Liver (tissue), 8 donors: ENCODE measurements at regions not wholly inside any gene's neighbourhood (a gene's known extent, or its start where the extent isn't known, plus 50 kb on each side); places are given as distances from the start of the nearest gene placed in this dataset.

Experiments
- DNase-seq: peaks from one replicate; pipeline ENCODE4 v3.0.0-alpha.2; 2017; ENCODE audit warnings: low spot score
- H3K27ac ChIP-seq, 2 donors: one replicate each; pipeline ENCODE4 v1.7.0; 2013; ENCODE audit warnings: inconsistent platforms in 2 of 2, low read length in 2 of 2, control low read depth in 1 of 2, low read depth in 1 of 2, mild to moderate bottlenecking in 1 of 2
- H3K27me3 ChIP-seq, 4 donors: one replicate each; pipeline versions ENCODE4 v1.6.1 to v1.7.0; 2013; ENCODE audit warnings: low read length in 3 of 4, inconsistent platforms in 1 of 4, mild to moderate bottlenecking in 1 of 4, moderate library complexity in 1 of 4; ENCODE audit not compliant: control insufficient read depth in 4 of 4, insufficient read depth in 4 of 4
- H3K36me3 ChIP-seq, 4 donors: one replicate each; pipeline versions ENCODE4 v1.6.1 to v1.7.0; 2013; ENCODE audit warnings: low read length in 3 of 4, mild to moderate bottlenecking in 3 of 4, low read depth in 1 of 4, moderate library complexity in 1 of 4; ENCODE audit not compliant: control insufficient read depth in 4 of 4, insufficient read depth in 3 of 4
- H3K4me1 ChIP-seq, 4 donors: one replicate each; pipeline versions ENCODE4 v1.6.1 to v1.7.0; 2013; ENCODE audit warnings: low read length in 3 of 4, mild to moderate bottlenecking in 3 of 4, moderate library complexity in 1 of 4; ENCODE audit not compliant: control insufficient read depth in 4 of 4, insufficient read depth in 4 of 4
- H3K4me3 ChIP-seq, 3 donors: one replicate each; pipeline versions ENCODE4 v1.6.1 to v1.7.0; 2013; ENCODE audit warnings: low read length in 3 of 3, control low read depth in 1 of 3, low read depth in 1 of 3, mild to moderate bottlenecking in 1 of 3
- H3K9ac ChIP-seq, 2 donors: one replicate each; pipeline ENCODE4 v1.7.0; 2013; ENCODE audit warnings: low read length in 2 of 2, mild to moderate bottlenecking in 2 of 2, moderate library complexity in 2 of 2, control low read depth in 1 of 2, low read depth in 1 of 2
- H3K9me3 ChIP-seq, 4 donors: one replicate each; pipeline versions ENCODE4 v1.6.1 to v1.7.0; 2013; ENCODE audit warnings: low read length in 3 of 4; ENCODE audit not compliant: control insufficient read depth in 4 of 4
- ATF3 ChIP-seq: IDR thresholded peaks from 2 replicates; pipeline ENCODE4 v1.6.1; 2016; ENCODE audit warnings: antibody characterized with exemption
- CTCF ChIP-seq: fragments of 150-350 bp; IDR thresholded peaks from 2 replicates; pipeline ENCODE4 v1.5.1; 2017; ENCODE audit warnings: improper control_type of control experiment, low read depth, low read length; ENCODE audit not compliant: missing input control
- EGR1 ChIP-seq, 2 donors: IDR thresholded peaks; 2 replicates each; pipeline ENCODE4 v1.6.1; 2016 to 2018; ENCODE audit warnings: antibody characterized with exemption in 2 of 2, low read depth in 2 of 2
- FOXA1 ChIP-seq: IDR thresholded peaks from 2 replicates; pipeline ENCODE4 v1.6.1; 2016; ENCODE audit warnings: antibody characterized with exemption
- FOXA2 ChIP-seq: IDR thresholded peaks from 2 replicates; pipeline ENCODE4 v1.6.1; 2016; ENCODE audit warnings: antibody characterized with exemption
- GABPA ChIP-seq, 2 donors: IDR thresholded peaks in 1 of 2; conservative IDR thresholded peaks in 1 of 2; 2 replicates each; pipeline ENCODE4 v1.6.1; 2016; ENCODE audit warnings: antibody characterized with exemption in 2 of 2, mild to moderate bottlenecking in 1 of 2, moderate library complexity in 1 of 2
- HNF4A ChIP-seq, 2 donors: conservative IDR thresholded peaks; 2 replicates each; pipeline ENCODE4 v1.6.1; 2016; ENCODE audit warnings: antibody characterized with exemption in 2 of 2, mild to moderate bottlenecking in 2 of 2
- JUND ChIP-seq, 2 donors: IDR thresholded peaks; 2 replicates each; pipeline ENCODE4 v1.6.1; 2016; ENCODE audit warnings: antibody characterized with exemption in 2 of 2
- MAX ChIP-seq: IDR thresholded peaks from 2 replicates; pipeline ENCODE4 v1.6.1; 2016; ENCODE audit warnings: antibody characterized with exemption
- NR2F2 ChIP-seq: IDR thresholded peaks from 2 replicates; pipeline ENCODE4 v1.6.1; 2016; ENCODE audit warnings: antibody characterized with exemption
- RAD21 ChIP-seq, 2 donors: IDR thresholded peaks; 2 replicates each; pipeline ENCODE4 v1.6.1; 2016; ENCODE audit warnings: antibody characterized with exemption in 2 of 2, mild to moderate bottlenecking in 2 of 2
- REST ChIP-seq: IDR thresholded peaks from 2 replicates; pipeline ENCODE4 v1.6.1; 2016; ENCODE audit warnings: antibody characterized with exemption, mild to moderate bottlenecking
- RXRA ChIP-seq, 2 donors: IDR thresholded peaks; 2 replicates each; pipeline ENCODE4 v1.6.1; 2017 to 2018; ENCODE audit warnings: antibody characterized with exemption in 2 of 2, mild to moderate bottlenecking in 1 of 2
- SP1 ChIP-seq: IDR thresholded peaks from 2 replicates; pipeline ENCODE4 v1.6.1; 2018; ENCODE audit warnings: antibody characterized with exemption, mild to moderate bottlenecking
- TAF1 ChIP-seq: conservative IDR thresholded peaks from 2 replicates; pipeline ENCODE4 v1.6.1; 2016; ENCODE audit warnings: antibody characterized with exemption, mild to moderate bottlenecking
- YY1 ChIP-seq: IDR thresholded peaks from 2 replicates; pipeline ENCODE4 v1.6.1; 2016; ENCODE audit warnings: antibody characterized with exemption, mild to moderate bottlenecking
- ZBTB33 ChIP-seq: IDR thresholded peaks from 2 replicates; pipeline ENCODE4 v1.6.1; 2016; ENCODE audit warnings: antibody characterized with exemption
- WGBS: extraction: QIAGEN DNeasy Blood & Tissue Kit; methylation state at CpG from one replicate; pipeline ENCODE4 v1.1.7; 2013; 5-methylcytosine and 5-hydroxymethylcytosine counted together
- donor health status: healthy.
- donor health status: healthy.
- donor health status: healthy.
- donor health status: healthy.
- donor health status: healthy.

GRCh38 chr5:39826051-39826450 lies 401.3 kb upstream of the DAB2 start:
- no peak for DNase-seq
- TF ChIP-seq CTCF (no peak), SP1 (no peak), NR2F2 (no peak), ZBTB33 (no peak), FOXA1 (no peak), MAX (no peak), RAD21 (IDR thresholded peaks at IDR 0.05) (no peak), FOXA2 (no peak), TAF1 (no peak)
- Histone ChIP-seq H3K9ac (no peak overlapping the region), H3K27me3 (no peaks in the 10 kb centered on the region), H3K27ac (no peak overlapping the region), H3K4me1 (no peaks in the 10 kb centered on the region), H3K9me3 (no peaks in the 10 kb centered on the region), H3K4me3 (no peak overlapping the region), H3K36me3 (no peaks in the 10 kb centered on the region)
- 82% methylated on average over 4 of the region's 4 CpGs for WGBS

GRCh38 chr5:39825301-39825700 lies 400.5 kb upstream of the DAB2 start:
- WGBS: 86% methylated on average over 3 of the region's 3 CpGs
- TF ChIP-seq GABPA (IDR thresholded peaks at IDR 0.05 in 1 of 2, conservative IDR thresholded peaks at IDR 0.05 in 1 of 2): no peak
- TF ChIP-seq SP1: no peak
- TF ChIP-seq FOXA1: no peak
- no peak overlapping the region for H3K27ac ChIP-seq

GRCh38 chr5:39822020-39822419 lies 397.2 kb upstream of the DAB2 start:
- no peaks in the 10 kb centered on the region for H3K4me1 ChIP-seq
- 97% methylated on average over 1 of the region's 1 CpG for WGBS
- no peaks in the 10 kb centered on the region for H3K27me3 ChIP-seq
- no peak for TF ChIP-seq SP1
- no peak for TF ChIP-seq HNF4A (conservative IDR thresholded peaks at IDR 0.05)
- TF ChIP-seq REST: no peak
- TF ChIP-seq JUND (IDR thresholded peaks at IDR 0.05): no peak
- no peak for TF ChIP-seq ATF3
- TF ChIP-seq EGR1 (IDR thresholded peaks at IDR 0.05; ENCODE audit: low read depth in 2 of 2): no peak
- no peak for TF ChIP-seq ZBTB33
- no peak for TF ChIP-seq NR2F2
- no peak for TF ChIP-seq YY1
- TF ChIP-seq MAX: no peak
- no peak for TF ChIP-seq RXRA (IDR thresholded peaks at IDR 0.05)
- TF ChIP-seq FOXA1: no peak

More at GRCh38 chr5:39825301-39825700, 400.5 kb upstream of the DAB2 start:
- no peaks in the 10 kb centered on the region for H3K4me1 ChIP-seq
- no peaks in the 10 kb centered on the region for H3K9me3 ChIP-seq
- H3K27me3 ChIP-seq: no peaks in the 10 kb centered on the region
- no peaks in the 10 kb centered on the region for H3K36me3 ChIP-seq
- H3K9ac ChIP-seq: no peak overlapping the region
- H3K4me3 ChIP-seq: no peak overlapping the region
- DNase-seq: no peak

More at GRCh38 chr5:39822020-39822419, 397.2 kb upstream of the DAB2 start:
- H3K27ac ChIP-seq: no peak overlapping the region
- no peaks in the 10 kb centered on the region for H3K9me3 ChIP-seq
- no peak for DNase-seq
- H3K9ac ChIP-seq: no peak overlapping the region
- no peaks in the 10 kb centered on the region for H3K36me3 ChIP-seq
- H3K4me3 ChIP-seq: no peak overlapping the region
